DMS 273 treated with DMSO at 0.1 percent for 48 hours (cell line): ENCODE measurements at regions not wholly inside any gene's neighbourhood (a gene's known extent, or its start where the extent isn't known, plus 50 kb on each side); places are given as distances from the start of the nearest gene placed in this dataset.

ENCODE experiments used
- DNase-seq: peaks from one replicate; lab custom pipeline; 2025; lab: John Stamatoyannopoulos, UW

DNA sequence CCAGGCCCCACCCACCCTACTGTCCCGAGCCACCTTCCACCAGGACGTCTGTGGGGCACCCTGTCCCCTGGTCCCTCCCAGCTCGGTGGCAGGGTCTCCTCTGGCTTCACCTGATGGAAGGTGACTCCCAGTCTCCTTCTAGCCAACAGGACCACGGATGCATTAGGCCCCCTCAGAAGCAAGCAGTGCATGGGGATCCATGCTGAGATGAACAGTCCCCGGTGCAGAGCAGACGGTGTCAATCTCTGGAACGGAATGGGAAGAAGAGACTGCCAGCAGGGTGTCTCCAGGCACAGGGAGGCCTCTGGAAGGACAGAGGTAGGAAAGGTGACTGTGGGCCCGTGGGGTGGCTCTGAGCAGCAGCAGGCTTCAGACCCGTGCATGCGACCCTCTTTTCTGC, 65.2 kb upstream of the FZD7 start:
- DNase-seq: no peak

- DNase-seq: no peak
These were observed 64.3 kb upstream of the FZD7 start for GRCh38 chr2:201969241-201969937.

DNA sequence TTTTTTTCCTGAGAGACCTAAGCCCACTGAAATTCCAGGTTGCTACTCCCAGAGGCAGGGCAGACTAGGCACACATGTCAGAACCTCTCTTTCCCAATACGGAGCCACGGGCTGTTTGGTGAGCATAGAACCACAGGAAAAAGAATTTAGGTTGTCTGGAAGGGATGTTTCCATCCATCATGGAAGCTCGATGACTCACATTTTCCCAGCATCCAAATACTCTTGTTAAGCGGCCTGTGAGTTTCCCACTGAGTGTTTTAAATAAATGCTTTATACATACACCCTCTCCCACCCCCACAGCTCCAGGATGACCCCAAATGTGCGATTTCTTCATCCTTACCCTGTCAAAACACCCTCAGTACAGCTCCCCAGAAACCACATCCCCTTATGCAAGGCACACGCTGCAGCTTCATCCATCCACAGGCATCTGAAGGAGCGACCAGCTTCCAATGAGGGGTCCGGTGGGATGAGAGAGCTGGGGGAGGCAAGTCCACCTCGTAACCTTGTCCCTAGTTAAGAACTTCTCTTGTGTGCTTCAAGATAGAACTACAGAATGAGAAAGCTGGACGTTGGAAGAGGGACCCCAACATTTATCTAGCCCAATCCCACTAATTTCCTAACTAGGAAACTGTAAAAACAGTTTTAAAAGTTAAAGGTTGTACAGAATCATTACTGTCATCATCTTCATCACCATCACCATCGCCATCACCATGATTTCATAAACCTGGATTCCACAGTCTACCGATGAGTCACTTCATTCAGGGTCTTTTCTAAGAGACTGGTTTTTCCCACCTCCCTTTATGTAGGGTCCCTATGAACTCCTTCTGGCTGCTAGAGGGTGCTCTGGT, 63.5 kb upstream of the FZD7 start:
- DNase-seq: no peak

DNA sequence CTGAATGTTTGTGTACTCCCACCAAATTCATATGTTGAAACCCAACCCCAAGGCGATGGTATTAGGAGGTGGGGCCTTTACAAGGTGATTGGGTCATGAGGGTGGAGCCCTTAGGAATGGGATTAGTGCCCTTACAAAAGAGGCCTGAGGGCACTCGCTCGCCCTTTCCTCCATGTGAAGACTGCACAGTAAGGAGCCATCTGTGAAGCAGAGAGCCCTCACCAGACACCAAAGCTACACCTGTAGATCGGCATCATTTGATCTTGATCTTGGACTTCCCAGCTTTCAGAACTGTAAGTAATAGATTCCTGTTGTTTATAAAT, 62.9 kb upstream of the FZD7 start:
- DNase-seq: no peak

DNA sequence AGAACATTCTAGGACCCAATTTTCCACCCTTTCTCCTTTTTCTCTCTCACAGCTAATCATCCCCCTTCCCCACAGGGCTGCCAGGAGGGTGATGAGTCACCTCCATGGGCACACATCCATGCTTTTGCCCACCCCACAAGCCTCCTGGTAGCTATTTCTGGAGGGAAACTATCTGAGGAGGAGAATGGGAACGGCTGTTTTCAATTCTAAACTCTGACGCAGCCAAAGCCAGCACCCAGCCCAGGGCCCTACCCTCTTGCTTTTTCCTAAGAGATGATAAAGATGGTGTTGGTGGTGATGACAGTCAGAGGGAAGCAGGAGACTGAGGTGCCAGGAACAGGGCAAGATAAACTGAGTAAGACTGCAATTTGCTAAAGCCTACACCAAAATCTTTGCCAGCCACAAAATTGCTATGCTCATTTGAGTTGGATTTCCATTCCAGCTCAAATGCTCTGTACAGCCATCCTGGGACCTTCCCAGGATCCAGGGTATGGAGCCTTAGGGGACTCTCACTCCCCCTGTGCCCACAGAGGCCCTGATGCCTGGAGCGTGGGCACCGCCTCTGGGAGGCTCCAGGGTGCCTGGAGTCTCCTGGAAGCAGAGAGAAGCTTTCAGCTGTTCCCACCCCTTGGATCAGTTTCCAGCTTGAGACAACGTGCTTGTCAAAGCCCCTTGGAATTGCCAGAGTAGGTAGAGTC, 62.0 kb upstream of the FZD7 start:
- no peak for DNase-seq

- no peak for DNase-seq
These were observed 60.9 kb upstream of the FZD7 start for GRCh38 chr2:201972621-201973255.

DNA sequence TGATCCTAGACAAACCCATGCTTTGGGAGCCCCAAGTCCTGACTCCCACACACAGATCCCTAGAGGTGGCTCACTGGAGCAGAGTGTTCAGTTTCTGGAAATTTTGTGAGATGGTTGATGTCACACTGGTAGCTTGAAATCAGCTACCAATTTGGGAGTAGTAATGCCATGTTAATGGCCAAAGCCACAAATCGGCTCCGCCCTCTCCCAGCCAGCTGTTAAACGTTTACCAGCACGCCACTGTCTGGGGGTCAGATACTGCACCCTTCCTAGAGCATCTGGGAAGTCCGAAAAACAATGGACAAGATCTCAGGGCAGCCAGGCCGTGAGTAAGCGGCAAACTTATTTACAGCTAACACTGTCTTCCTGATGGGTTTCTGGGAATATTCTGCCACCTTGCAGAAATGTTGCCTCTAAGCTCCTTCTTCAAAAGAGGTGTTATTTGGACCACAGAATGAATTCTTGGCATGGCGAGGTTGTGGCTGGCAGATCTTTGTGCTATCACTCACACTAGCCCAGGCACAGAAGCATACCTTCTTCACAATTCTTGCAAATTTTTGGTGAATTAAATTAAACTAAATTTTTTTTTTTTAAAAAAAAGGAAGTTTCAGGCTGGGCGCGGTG, 60.2 kb upstream of the FZD7 start:
- DNase-seq: no peak

- no peak for DNase-seq
These were observed 59.2 kb upstream of the FZD7 start for GRCh38 chr2:201974171-201975100.

- DNase-seq: no peak
These were observed 58.2 kb upstream of the FZD7 start for GRCh38 chr2:201975434-201975833.

- DNase-seq: no peak
These were observed 57.6 kb upstream of the FZD7 start for GRCh38 chr2:201975964-201976612.

- no peak for DNase-seq
These were observed 56.0 kb upstream of the FZD7 start for GRCh38 chr2:201977651-201978050.

GRCh38 chr2:201978333-201978732, 55.3 kb upstream of the FZD7 start:
- DNase-seq: no peak

DNA sequence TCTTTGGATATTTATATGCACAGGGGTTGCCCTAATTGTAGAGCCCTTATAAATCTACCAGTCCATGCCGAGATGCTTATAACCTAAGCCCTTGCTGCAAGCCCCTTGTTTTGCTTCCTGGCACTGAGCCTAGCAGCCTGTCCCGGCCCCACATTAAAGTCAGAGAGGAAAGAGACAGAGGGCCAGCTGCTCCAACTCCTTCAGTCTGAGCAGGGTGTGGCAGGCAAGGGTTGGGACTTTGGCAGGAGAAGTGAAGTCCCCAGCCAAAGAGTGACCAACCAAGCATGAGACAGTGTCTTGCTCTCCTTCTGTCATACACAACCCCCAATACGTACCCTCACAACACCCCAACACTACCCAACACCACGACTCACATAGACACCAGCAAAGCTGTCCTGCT, 54.7 kb upstream of the FZD7 start:
- peak; percentile 56 for DNase-seq

GRCh38 chr2:201980389-201980821, 53.2 kb upstream of the FZD7 start:
- DNase-seq: no peak

- no peak for DNase-seq
These were observed 52.7 kb upstream of the FZD7 start for GRCh38 chr2:201980946-201981345.

DNA sequence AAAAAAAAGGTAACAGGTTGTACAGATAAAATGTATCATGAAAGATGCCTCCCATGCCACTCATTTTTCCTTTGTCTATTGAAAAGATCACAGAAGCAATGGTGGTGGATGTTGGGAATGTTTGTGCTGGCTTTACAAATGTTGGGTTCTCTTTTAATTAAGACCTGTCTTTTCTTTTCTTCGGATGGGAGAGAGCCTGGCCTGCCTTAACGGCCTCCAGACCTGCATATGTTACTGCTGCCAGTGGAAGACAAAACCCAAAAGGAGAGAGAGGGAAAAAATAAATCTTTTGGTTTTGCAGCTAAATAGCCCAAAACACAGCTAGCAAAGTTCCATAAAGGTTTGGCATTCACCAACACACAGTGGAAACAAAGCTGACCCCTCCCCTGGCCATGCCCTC, 50.5 kb upstream of the FZD7 start:
- no peak for DNase-seq

- DNase-seq: no peak
These were observed 49.9 kb upstream of the FZD7 start for GRCh38 chr2:201983800-201984199.
